ENCODE measurements at regions not wholly inside any gene's neighbourhood (a gene's known extent, or its start where the extent isn't known, plus 50 kb on each side); places are given as distances from the start of the nearest gene placed in this dataset.

DNA sequence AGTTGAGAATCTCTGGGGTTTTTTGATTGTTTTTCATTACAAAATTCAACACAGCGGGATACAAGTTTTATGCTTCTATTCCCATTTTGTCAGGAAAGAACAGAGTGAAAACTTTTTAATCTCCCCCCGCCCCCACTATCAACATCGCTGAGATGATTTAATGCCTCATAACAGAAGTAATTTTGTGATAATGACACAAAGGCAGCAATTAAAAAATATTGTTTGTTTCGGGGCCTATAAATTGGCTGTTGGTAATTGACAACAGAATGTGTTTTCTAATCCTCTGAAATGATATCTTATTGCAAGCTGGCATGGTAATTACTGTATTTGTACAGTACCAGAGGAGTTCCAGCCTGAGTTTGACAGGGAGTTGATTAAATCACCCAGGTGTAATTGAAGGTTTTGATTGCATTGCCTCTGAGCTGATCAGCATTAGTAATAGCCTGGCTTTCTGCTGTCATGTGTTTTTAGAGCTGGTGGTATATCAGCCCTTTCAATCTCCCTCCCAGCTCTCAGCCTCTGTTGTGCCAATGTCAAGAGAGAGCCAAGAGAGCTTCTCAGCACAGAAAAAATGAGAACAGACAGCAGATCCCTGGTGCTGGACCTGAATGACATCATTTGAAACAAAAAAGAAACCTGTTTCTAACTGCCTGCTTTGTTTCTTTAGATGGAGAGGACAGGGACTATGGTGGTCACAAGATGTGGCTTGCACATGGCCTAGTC is 265.1 kb downstream of the FAM76B start:
- no peak overlapping the region for H3K27ac ChIP-seq (ENCODE audit: low read depth, low read length)
- no peak overlapping the region for H3K9ac ChIP-seq (replicated peaks in 1 of 4; ENCODE audit: extremely low read depth in 1 of 4, low read depth in 3 of 4, low read length in 3 of 4)
- H3K23me2 ChIP-seq (ENCODE audit: low read depth, low read length), result no peaks in the 10 kb centered on the region
- FAIRE-seq, result no peak
- no peak overlapping the region for H3K18ac ChIP-seq (ENCODE audit: extremely low read depth, low read length)
- no peaks in the 10 kb centered on the region for H4K20me1 ChIP-seq (replicated peaks in 1 of 2; ENCODE audit: control insufficient read depth in 1 of 2, insufficient read depth in 2 of 2, low read length in 2 of 2)
- 97% methylated on average over 4 of the region's 4 CpGs; no CpG with 5 or more reads in 1 of the 2 experiments for WGBS, 2 experiments (ENCODE audit: extremely low coverage in 1 of 2, insufficient coverage in 1 of 2, insufficient read length in 1 of 2, insufficient replicate concordance in 2 of 2, low coverage in 1 of 2, low lambda C conversion rate in 2 of 2, missing lambda C conversion rate in 1 of 2)
- H3K4me1 ChIP-seq (replicated peaks in 1 of 4; ENCODE audit: control insufficient read depth in 3 of 4, insufficient read depth in 4 of 4, low read length in 3 of 4), result no peaks in the 10 kb centered on the region
- H4K91ac ChIP-seq (replicated peaks; ENCODE audit: insufficient read length, low read length), result no peak overlapping the region
- H2BK12ac ChIP-seq (ENCODE audit: low read depth, low read length), result no peak overlapping the region
- H2BK5ac ChIP-seq (ENCODE audit: low read depth, low read length), result no peak overlapping the region
- H3K4me3 ChIP-seq (ENCODE audit: extremely low read depth in 1 of 4, insufficient read depth in 2 of 4, low read depth in 3 of 4, low read length in 4 of 4), result no peak overlapping the region
- no peak overlapping the region for H3K14ac ChIP-seq (ENCODE audit: insufficient read length)
- no peak for DNase-seq (ENCODE audit: low read depth in 1 of 2, low spot score in 2 of 2)
- H4K5ac ChIP-seq (ENCODE audit: insufficient read length, low read depth, low read length), result no peak overlapping the region
- H3K79me2 ChIP-seq (ENCODE audit: control insufficient read depth in 1 of 2, insufficient read depth in 2 of 2, low read length in 2 of 2), result no peaks in the 10 kb centered on the region
- no peaks in the 10 kb centered on the region for H3K27me3 ChIP-seq (replicated peaks in 1 of 4; ENCODE audit: control insufficient read depth in 3 of 4, extremely low read depth in 1 of 4, insufficient read depth in 3 of 4, low read length in 3 of 4)
- H3K4ac ChIP-seq (replicated peaks; ENCODE audit: insufficient read length, low read depth, low read length), result no peak overlapping the region
- CTCF ChIA-PET (ENCODE audit: partially characterized antibody), result interaction anchor here (1.7 to 3.1 kb wide), 4 partner anchors 11 to 372 kb away, joined by 4 to 11 read pairs (median 4); no protein-coding TSS in a partner anchor
- H2BK120ac ChIP-seq (replicated peaks; ENCODE audit: low read depth, low read length), result no peak overlapping the region
- TF ChIP-seq RBBP5 (IDR thresholded peaks at IDR 0.05; ENCODE audit: borderline replicate concordance, low read depth, low read length) (no peak), HDAC6 (IDR thresholded peaks at IDR 0.05; ENCODE audit: low read depth, low read length) (no peak), BRCA1 (IDR thresholded peaks at IDR 0.05; ENCODE audit: low read depth, low read length) (no peak), CBX5 (IDR thresholded peaks at IDR 0.05; ENCODE audit: low read depth, low read length) (no peak)
- H2AFZ ChIP-seq (ENCODE audit: low read length), result no peak overlapping the region
- no peak overlapping the region for H3K4me2 ChIP-seq (ENCODE audit: insufficient read depth in 1 of 2, low read depth in 2 of 2, low read length in 2 of 2)
- POLR2A ChIA-PET (ENCODE audit: partially characterized antibody), result no interaction called here
- no peak overlapping the region for H2BK15ac ChIP-seq (ENCODE audit: low read length)
- H3K56ac ChIP-seq (replicated peaks; ENCODE audit: insufficient read length, low read depth, low read length), result no peak overlapping the region
- H3K23ac ChIP-seq (ENCODE audit: insufficient read length), result no peak overlapping the region
- no peaks in the 10 kb centered on the region for H3K9me3 ChIP-seq (ENCODE audit: insufficient read depth in 2 of 2, low read depth in 1 of 2, low read length in 1 of 2)
- no peaks in the 10 kb centered on the region for H3K36me3 ChIP-seq (ENCODE audit: control insufficient read depth in 2 of 4, insufficient read depth in 4 of 4, low read length in 3 of 4)
- H4K8ac ChIP-seq (ENCODE audit: extremely low read depth, insufficient read depth, low read length), result no peak overlapping the region
- no peaks in the 10 kb centered on the region for H3K79me1 ChIP-seq (ENCODE audit: low read depth, low read length)
- H2AK5ac ChIP-seq (ENCODE audit: low read depth, low read length), result no peak overlapping the region
- H2BK20ac ChIP-seq (ENCODE audit: low read length), result no peak overlapping the region
